Fibroblast of pulmonary artery (primary cell): ENCODE measurements at regions not wholly inside any gene's neighbourhood (a gene's known extent, or its start where the extent isn't known, plus 50 kb on each side); places are given as distances from the start of the nearest gene placed in this dataset.

ENCODE experiments used
- DNase-seq: peaks from one replicate; pipeline ENCODE4 v3.0.0-alpha.2; 2010; ENCODE audit warnings: low read depth
- H3K4me3 ChIP-seq: replicated peaks from 2 replicates; pipeline ENCODE4 v1.5.1; 2011; ENCODE audit warnings: low read depth, mild to moderate bottlenecking, control low read depth, low read length, moderate library complexity
- TF ChIP-seq, protein P1 (sequence below): IDR thresholded peaks from 2 replicates; pipeline ENCODE4 v1.5.1; 2011; ENCODE audit warnings: mild to moderate bottlenecking, control low read depth, low read length, inconsistent platforms; ENCODE audit errors: missing control alignments

GRCh38 chr5:17713301-17713700 is 79.0 kb downstream of the TAF11L14 start:
- no peak overlapping the region for H3K4me3 ChIP-seq
- TF ChIP-seq, protein P1, sequence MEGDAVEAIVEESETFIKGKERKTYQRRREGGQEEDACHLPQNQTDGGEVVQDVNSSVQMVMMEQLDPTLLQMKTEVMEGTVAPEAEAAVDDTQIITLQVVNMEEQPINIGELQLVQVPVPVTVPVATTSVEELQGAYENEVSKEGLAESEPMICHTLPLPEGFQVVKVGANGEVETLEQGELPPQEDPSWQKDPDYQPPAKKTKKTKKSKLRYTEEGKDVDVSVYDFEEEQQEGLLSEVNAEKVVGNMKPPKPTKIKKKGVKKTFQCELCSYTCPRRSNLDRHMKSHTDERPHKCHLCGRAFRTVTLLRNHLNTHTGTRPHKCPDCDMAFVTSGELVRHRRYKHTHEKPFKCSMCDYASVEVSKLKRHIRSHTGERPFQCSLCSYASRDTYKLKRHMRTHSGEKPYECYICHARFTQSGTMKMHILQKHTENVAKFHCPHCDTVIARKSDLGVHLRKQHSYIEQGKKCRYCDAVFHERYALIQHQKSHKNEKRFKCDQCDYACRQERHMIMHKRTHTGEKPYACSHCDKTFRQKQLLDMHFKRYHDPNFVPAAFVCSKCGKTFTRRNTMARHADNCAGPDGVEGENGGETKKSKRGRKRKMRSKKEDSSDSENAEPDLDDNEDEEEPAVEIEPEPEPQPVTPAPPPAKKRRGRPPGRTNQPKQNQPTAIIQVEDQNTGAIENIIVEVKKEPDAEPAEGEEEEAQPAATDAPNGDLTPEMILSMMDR = no peak
- no peak for DNase-seq

DNA sequence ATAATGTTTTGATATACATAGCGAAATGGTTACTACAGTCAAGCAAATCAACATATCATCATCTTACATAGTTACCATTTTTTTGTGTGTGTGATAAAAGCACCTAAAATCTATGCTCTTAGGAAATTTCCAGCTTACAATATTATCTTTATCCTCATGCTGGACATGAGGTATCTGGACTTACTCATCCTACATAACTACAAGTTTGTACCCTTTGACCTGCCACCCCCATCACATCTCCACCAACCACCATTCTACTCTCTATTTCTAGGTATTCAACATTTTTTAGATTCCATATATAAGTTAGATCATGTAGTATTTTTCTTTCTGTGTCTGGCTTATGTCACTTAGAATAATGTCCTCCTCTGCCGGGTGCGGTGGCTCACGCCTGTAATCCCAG is 79.9 kb downstream of the TAF11L14 start:
- no peak overlapping the region for H3K4me3 ChIP-seq
- TF ChIP-seq, protein P1 = no peak
- no peak for DNase-seq

DNA sequence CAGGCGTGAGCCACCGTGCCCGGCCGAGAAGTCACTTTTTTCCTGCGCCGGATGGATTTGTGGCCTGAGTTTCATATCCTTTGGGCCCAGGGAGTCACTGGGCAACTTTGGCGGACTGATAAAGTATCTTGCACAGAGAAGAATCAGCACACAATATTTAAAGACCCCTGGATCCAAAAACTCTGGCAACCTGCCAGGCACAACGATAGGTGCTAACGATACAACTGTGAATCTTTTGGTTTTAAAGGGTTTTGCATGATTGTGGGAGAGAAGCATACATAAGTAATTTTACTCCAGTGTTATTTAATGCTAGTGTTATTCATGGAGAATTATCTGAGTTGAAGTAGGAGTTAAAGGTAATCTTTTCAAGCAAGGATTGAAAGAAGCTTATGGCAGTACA is 85.3 kb downstream of the TAF11L14 start:
- DNase-seq = no peak
- TF ChIP-seq, protein P1 = no peak
- H3K4me3 ChIP-seq = no peak overlapping the region

GRCh38 chr5:17720071-17720470 is 85.8 kb downstream of the TAF11L14 start:
- TF ChIP-seq, protein P1 = no peak
- no peak overlapping the region for H3K4me3 ChIP-seq

DNA sequence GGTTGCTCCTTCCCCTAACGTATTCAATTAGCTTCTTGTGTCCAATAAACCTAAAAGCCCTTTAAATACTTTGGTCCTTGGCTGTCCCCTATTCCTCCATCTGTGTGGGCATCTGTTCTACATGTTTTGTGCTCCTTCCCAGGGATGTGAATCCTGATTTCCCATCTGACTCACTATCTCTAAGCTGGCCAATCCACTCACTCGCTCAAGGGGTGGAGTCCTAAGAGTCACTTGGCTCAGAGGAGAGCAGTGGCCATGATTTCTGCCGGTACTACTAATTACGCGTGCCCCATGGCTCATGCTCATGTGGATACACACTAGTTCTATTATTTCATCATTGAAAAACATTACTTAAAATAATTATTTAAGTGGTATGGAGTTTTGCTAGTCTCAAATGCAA is 89.6 kb downstream of the TAF11L14 start:
- TF ChIP-seq, protein P1 = no peak
- no peak for DNase-seq
- no peak overlapping the region for H3K4me3 ChIP-seq

More at GRCh38 chr5:17720071-17720470, 85.8 kb downstream of the TAF11L14 start:
- no peak for DNase-seq

DNA sequence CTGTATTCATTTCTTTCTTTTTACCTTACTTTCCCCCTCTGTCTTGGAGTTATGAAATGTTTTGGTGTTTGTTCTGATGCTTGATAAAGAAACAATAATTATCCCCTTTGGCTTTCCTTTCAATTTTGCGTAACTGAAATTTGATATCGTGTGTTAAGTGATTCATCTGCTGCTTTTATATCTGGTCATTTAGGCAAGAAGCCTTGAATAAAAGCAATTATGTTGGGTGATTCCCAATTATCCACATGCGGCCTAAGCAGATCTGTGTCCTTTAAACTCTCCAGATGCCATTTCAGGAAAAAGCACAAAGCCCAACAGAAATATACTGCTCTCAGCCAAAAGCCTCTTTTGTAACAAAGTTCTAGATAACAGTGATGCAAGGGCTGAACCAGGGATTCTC is 92.8 kb downstream of the TAF11L14 start:
- H3K4me3 ChIP-seq = no peak overlapping the region
- TF ChIP-seq, protein P1 = no peak
- no peak for DNase-seq

- no peak for DNase-seq
- TF ChIP-seq, protein P1 = no peak
- no peak overlapping the region for H3K4me3 ChIP-seq
Measured at GRCh38 chr5:17730421-17730820, 96.2 kb downstream of the TAF11L14 start.
